ENCODE measurements at regions not wholly inside any gene's neighbourhood (a gene's known extent, or its start where the extent isn't known, plus 50 kb on each side); places are given as distances from the start of the nearest gene placed in this dataset.

DNA sequence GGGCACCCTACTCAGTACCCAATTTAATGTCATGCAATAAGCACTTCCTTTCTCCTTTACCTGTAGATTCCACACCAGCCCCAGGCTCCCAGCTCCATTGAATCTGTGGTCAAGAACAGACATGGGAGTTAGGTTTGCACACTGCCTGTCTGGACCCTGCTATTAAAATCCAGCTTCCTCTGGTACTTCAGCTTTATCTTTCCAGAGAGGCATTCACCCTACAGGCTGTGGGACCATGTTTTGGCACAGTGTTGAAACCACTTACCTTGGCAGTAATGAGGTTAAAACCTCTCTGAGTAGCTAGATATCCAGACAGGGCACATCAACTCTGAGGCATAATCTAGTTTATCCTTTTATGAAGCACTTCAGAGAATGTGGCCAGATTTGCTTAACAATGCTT lies 191.5 kb upstream of the PCSK5 start (continued):
- TF ChIP-seq BACH2 (CRISPR knock-in tag; IDR thresholded peaks at IDR 0.05; ENCODE audit: borderline replicate concordance), result no peak

DNA sequence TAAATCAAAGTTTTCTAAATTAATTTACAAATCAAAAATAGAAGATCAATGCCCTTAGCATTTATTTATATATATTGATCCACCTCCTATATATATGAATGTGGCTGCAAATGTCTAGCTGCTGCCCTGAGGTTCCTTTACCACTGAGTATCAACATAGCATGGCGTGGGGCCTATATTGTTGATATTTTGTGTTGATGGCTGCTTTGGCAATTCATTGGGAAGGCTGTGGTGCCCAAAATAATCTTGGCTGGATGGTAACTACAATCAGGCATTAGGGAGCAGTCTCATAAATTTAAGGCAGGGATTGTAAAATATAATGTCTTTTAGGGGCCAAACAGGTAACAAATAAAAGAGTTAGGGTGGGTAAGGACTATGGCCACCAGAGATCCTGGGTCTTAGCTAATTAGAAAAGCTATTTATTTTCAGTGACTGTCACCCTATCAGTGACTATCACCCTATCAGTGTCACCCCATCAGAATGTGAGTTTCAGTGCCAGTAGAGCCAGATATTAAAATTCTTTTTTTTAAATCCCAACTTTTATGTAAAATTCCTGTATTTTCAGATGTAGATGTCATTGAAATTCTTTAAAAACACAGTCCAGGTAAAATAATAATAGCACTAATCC lies 190.7 kb upstream of the PCSK5 start:
- ATAC-seq, result no peak
- TF ChIP-seq ZNF70 (CRISPR knock-in tag; IDR thresholded peaks at IDR 0.05) (no peak), ESRRG (CRISPR knock-in tag; IDR thresholded peaks at IDR 0.05) (no peak), ZFP30 (CRISPR knock-in tag; IDR thresholded peaks at IDR 0.05) (no peak), ISL1 (CRISPR knock-in tag; IDR thresholded peaks at IDR 0.05) (no peak), SNAI2 (CRISPR knock-in tag; IDR thresholded peaks at IDR 0.05) (no peak), RARB (CRISPR knock-in tag; IDR thresholded peaks at IDR 0.05) (no peak), ZC3H10 (CRISPR knock-in tag; IDR thresholded peaks at IDR 0.05) (no peak), GLIS3 (CRISPR knock-in tag; IDR thresholded peaks at IDR 0.05) (no peak), ARNTL (CRISPR knock-in tag; IDR thresholded peaks at IDR 0.05; ENCODE audit: borderline replicate concordance, low read depth) (no peak), ZNF565 (CRISPR knock-in tag; conservative IDR thresholded peaks at IDR 0.05; ENCODE audit: low read depth) (no peak), ZFP3 (CRISPR knock-in tag; IDR thresholded peaks at IDR 0.05) (no peak)
- TF ChIP-seq, protein P1, sequence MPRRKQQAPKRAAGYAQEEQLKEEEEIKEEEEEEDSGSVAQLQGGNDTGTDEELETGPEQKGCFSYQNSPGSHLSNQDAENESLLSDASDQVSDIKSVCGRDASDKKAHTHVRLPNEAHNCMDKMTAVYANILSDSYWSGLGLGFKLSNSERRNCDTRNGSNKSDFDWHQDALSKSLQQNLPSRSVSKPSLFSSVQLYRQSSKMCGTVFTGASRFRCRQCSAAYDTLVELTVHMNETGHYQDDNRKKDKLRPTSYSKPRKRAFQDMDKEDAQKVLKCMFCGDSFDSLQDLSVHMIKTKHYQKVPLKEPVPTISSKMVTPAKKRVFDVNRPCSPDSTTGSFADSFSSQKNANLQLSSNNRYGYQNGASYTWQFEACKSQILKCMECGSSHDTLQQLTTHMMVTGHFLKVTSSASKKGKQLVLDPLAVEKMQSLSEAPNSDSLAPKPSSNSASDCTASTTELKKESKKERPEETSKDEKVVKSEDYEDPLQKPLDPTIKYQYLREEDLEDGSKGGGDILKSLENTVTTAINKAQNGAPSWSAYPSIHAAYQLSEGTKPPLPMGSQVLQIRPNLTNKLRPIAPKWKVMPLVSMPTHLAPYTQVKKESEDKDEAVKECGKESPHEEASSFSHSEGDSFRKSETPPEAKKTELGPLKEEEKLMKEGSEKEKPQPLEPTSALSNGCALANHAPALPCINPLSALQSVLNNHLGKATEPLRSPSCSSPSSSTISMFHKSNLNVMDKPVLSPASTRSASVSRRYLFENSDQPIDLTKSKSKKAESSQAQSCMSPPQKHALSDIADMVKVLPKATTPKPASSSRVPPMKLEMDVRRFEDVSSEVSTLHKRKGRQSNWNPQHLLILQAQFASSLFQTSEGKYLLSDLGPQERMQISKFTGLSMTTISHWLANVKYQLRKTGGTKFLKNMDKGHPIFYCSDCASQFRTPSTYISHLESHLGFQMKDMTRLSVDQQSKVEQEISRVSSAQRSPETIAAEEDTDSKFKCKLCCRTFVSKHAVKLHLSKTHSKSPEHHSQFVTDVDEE (CRISPR knock-in tag; IDR thresholded peaks at IDR 0.05), result no peak
- TF ChIP-seq, protein P2, sequence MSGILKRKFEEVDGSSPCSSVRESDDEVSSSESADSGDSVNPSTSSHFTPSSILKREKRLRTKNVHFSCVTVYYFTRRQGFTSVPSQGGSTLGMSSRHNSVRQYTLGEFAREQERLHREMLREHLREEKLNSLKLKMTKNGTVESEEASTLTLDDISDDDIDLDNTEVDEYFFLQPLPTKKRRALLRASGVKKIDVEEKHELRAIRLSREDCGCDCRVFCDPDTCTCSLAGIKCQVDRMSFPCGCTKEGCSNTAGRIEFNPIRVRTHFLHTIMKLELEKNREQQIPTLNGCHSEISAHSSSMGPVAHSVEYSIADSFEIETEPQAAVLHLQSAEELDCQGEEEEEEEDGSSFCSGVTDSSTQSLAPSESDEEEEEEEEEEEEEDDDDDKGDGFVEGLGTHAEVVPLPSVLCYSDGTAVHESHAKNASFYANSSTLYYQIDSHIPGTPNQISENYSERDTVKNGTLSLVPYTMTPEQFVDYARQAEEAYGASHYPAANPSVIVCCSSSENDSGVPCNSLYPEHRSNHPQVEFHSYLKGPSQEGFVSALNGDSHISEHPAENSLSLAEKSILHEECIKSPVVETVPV (CRISPR knock-in tag; IDR thresholded peaks at IDR 0.05), result no peak
- TF ChIP-seq, protein P3, sequence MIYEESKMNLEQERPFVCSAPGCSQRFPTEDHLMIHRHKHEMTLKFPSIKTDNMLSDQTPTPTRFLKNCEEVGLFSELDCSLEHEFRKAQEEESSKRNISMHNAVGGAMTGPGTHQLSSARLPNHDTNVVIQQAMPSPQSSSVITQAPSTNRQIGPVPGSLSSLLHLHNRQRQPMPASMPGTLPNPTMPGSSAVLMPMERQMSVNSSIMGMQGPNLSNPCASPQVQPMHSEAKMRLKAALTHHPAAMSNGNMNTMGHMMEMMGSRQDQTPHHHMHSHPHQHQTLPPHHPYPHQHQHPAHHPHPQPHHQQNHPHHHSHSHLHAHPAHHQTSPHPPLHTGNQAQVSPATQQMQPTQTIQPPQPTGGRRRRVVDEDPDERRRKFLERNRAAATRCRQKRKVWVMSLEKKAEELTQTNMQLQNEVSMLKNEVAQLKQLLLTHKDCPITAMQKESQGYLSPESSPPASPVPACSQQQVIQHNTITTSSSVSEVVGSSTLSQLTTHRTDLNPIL (CRISPR knock-in tag; IDR thresholded peaks at IDR 0.05; ENCODE audit: low read depth), result no peak

DNA sequence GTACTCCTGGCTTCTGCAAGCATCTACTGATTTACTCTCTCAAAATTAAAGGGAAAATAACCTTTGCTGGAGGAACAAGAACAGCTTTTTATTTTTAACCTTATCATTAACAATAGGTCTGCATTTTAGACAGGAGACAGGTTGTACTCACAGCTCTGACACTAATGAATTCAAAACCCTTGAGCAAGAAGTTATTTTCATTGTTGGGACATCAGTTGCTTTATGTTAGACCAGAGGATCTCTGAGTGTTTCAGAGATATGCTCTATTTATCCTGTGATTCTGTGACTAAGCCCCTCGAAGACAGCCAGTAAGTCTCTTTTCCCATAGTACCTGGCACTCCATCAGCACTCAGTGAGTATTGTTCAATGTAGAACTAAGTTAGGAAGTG lies 190.2 kb upstream of the PCSK5 start:
- TF ChIP-seq, protein P4, sequence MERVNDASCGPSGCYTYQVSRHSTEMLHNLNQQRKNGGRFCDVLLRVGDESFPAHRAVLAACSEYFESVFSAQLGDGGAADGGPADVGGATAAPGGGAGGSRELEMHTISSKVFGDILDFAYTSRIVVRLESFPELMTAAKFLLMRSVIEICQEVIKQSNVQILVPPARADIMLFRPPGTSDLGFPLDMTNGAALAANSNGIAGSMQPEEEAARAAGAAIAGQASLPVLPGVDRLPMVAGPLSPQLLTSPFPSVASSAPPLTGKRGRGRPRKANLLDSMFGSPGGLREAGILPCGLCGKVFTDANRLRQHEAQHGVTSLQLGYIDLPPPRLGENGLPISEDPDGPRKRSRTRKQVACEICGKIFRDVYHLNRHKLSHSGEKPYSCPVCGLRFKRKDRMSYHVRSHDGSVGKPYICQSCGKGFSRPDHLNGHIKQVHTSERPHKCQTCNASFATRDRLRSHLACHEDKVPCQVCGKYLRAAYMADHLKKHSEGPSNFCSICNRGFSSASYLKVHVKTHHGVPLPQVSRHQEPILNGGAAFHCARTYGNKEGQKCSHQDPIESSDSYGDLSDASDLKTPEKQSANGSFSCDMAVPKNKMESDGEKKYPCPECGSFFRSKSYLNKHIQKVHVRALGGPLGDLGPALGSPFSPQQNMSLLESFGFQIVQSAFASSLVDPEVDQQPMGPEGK (CRISPR knock-in tag; IDR thresholded peaks at IDR 0.05; ENCODE audit: borderline replicate concordance), result no peak
- no peak for TF ChIP-seq RARB (CRISPR knock-in tag; IDR thresholded peaks at IDR 0.05)
- no peak for TF ChIP-seq ZC3H10 (CRISPR knock-in tag; IDR thresholded peaks at IDR 0.05)
- TF ChIP-seq, protein P3 (CRISPR knock-in tag; IDR thresholded peaks at IDR 0.05; ENCODE audit: low read depth), result no peak
- TF ChIP-seq, protein P1 (CRISPR knock-in tag; IDR thresholded peaks at IDR 0.05), result no peak
- TF ChIP-seq ZNF8 (CRISPR knock-in tag; IDR thresholded peaks at IDR 0.05), result no peak
- TF ChIP-seq, protein P5, sequence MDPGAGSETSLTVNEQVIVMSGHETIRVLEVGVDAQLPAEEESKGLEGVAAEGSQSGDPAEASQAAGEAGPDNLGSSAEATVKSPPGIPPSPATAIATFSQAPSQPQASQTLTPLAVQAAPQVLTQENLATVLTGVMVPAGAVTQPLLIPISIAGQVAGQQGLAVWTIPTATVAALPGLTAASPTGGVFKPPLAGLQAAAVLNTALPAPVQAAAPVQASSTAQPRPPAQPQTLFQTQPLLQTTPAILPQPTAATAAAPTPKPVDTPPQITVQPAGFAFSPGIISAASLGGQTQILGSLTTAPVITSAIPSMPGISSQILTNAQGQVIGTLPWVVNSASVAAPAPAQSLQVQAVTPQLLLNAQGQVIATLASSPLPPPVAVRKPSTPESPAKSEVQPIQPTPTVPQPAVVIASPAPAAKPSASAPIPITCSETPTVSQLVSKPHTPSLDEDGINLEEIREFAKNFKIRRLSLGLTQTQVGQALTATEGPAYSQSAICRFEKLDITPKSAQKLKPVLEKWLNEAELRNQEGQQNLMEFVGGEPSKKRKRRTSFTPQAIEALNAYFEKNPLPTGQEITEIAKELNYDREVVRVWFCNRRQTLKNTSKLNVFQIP (CRISPR knock-in tag; IDR thresholded peaks at IDR 0.05; ENCODE audit: borderline replicate concordance, low read depth), result no peak
- no peak for TF ChIP-seq OSR1 (CRISPR knock-in tag; IDR thresholded peaks at IDR 0.05)
- TF ChIP-seq ZNF565 (CRISPR knock-in tag; conservative IDR thresholded peaks at IDR 0.05; ENCODE audit: low read depth), result no peak
- no peak for TF ChIP-seq GLIS3 (CRISPR knock-in tag; IDR thresholded peaks at IDR 0.05)
- no peak for TF ChIP-seq ESRRG (CRISPR knock-in tag; IDR thresholded peaks at IDR 0.05)
- TF ChIP-seq, protein P2 (CRISPR knock-in tag; IDR thresholded peaks at IDR 0.05), result no peak
- TF ChIP-seq ZFP30 (CRISPR knock-in tag; IDR thresholded peaks at IDR 0.05), result no peak
- no peak for TF ChIP-seq CSDC2 (CRISPR knock-in tag; IDR thresholded peaks at IDR 0.05)
- no peak for TF ChIP-seq TOX (CRISPR knock-in tag; IDR thresholded peaks at IDR 0.05; ENCODE audit: borderline replicate concordance)
- ATAC-seq, result no peak

Data from SK-N-SH treated with all-trans-retinoic acid at 6 μM for 48 hours (cell line).